Right lobe of liver (tissue), 6 donors: ENCODE measurements at regions not wholly inside any gene's neighbourhood (a gene's known extent, or its start where the extent isn't known, plus 50 kb on each side); places are given as distances from the start of the nearest gene placed in this dataset.

ENCODE experiments used
- ATAC-seq, 4 donors: fragments of 200-7000 bp; cut with Tn5 transposase; one replicate each; pipeline ENCODE4 v1.9.1; 2020; ENCODE audit warnings: mild to moderate bottlenecking in 4 of 4, moderate library complexity in 4 of 4
- DNase-seq, 3 donors: peaks; one replicate each; pipeline ENCODE4 v3.0.0-alpha.2; 2020
- H3K27ac ChIP-seq, 3 donors: fragments of 200-600 bp; one replicate each; pipeline ENCODE4 v1.8.0; 2022
- H3K27me3 ChIP-seq, 2 donors: fragments of 200-600 bp; one replicate each; pipeline ENCODE4 v1.8.0; 2022
- H3K36me3 ChIP-seq, 4 donors: fragments of 200-600 bp; sonication (generic) in 1 of 4; one replicate each; pipeline versions ENCODE4 v1.5.1 to v1.8.0; 2017 to 2022; ENCODE audit warnings: control low read depth in 1 of 4
- H3K4me1 ChIP-seq, 4 donors: fragments of 200-600 bp; sonication (generic) in 1 of 4; one replicate each; pipeline versions ENCODE4 v1.5.1 to v1.8.0; 2017 to 2022; ENCODE audit warnings: control low read depth in 1 of 4
- H3K4me3 ChIP-seq, 3 donors: fragments of 200-600 bp; one replicate each; pipeline ENCODE4 v1.8.0; 2022
- H3K9me3 ChIP-seq, 4 donors: fragments of 200-600 bp; sonication (generic) in 1 of 4; one replicate each; pipeline versions ENCODE4 v1.5.1 to v1.8.0; 2017 to 2022; ENCODE audit warnings: control low read depth in 1 of 4
- POLR2A ChIP-seq: fragments of 450-650 bp; IDR thresholded peaks from one replicate; pipeline ENCODE4 v1.6.1; 2017; ENCODE audit warnings: antibody characterized with exemption, mild to moderate bottlenecking
- WGBS: methylation state at CpG from one replicate; pipeline ENCODE4 v1.1.6; 2018; ENCODE audit warnings: low coverage, low lambda C conversion rate; ENCODE audit not compliant: insufficient coverage; ENCODE audit errors: missing lambda C conversion rate; 5-methylcytosine and 5-hydroxymethylcytosine counted together
- intact Hi-C, 2 donors: fragments of 100-400 bp; cut with DNase I; formaldehyde crosslinking; loops; one replicate each; pipeline versions ENCODE4 v1.11.2 to v1.14.1; 2022
- TF ChIP-seq, protein P1 (sequence below), 4 donors: fragments of 200-600 bp in 3 of 4; fragments of 450-650 bp in 1 of 4; IDR thresholded peaks; one replicate each; pipeline versions ENCODE4 v1.5.1 to v1.8.0; 2016 to 2022; ENCODE audit warnings: antibody characterized with exemption in 4 of 4, mild to moderate bottlenecking in 2 of 4
- donor health status: DM: no; HTN: yes; CAD: no.
- donor health status: DM: no; HTN: no; CAD: no.
- donor health status: DM: no; HTN: no; CAD: no.
- donor health status: DM: no; HTN: yes; CAD: no.
- donor health status: DM: no; HTN: yes; CAD: no.

DNA sequence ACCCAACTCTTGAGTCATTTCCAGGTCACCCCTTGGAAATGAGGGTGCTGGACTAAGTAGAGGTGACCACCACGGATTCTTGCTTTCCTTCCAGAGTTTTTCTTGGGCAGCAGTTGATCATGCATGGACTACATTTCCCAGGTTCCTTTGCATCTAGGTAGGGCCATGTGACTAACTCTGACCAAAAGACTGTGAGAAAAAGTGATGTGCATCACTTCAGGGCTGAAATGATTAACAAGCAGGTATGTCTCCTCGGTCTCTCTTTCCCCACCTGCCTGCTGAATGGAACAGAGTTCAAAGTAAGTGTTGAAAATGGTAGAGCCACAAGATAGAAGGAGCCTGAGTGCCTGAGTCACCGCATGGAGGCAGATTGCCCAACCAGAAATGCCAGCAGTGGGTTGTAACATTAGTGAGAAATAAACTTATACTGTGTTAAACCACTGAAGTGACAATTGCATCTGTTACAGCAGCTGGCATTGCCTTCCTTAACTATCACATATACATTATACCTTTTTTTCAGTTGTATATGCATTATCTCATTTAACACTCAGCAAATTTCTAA lies 113.5 kb downstream of the MN1 start:
- no peaks in the 10 kb centered on the region for H3K9me3 ChIP-seq
- no peaks in the 10 kb centered on the region for H3K36me3 ChIP-seq
- no peaks in the 10 kb centered on the region for H3K4me1 ChIP-seq
- intact Hi-C loops = no loop called here
- no peaks in the 10 kb centered on the region for H3K27me3 ChIP-seq
- TF ChIP-seq, protein P1, sequence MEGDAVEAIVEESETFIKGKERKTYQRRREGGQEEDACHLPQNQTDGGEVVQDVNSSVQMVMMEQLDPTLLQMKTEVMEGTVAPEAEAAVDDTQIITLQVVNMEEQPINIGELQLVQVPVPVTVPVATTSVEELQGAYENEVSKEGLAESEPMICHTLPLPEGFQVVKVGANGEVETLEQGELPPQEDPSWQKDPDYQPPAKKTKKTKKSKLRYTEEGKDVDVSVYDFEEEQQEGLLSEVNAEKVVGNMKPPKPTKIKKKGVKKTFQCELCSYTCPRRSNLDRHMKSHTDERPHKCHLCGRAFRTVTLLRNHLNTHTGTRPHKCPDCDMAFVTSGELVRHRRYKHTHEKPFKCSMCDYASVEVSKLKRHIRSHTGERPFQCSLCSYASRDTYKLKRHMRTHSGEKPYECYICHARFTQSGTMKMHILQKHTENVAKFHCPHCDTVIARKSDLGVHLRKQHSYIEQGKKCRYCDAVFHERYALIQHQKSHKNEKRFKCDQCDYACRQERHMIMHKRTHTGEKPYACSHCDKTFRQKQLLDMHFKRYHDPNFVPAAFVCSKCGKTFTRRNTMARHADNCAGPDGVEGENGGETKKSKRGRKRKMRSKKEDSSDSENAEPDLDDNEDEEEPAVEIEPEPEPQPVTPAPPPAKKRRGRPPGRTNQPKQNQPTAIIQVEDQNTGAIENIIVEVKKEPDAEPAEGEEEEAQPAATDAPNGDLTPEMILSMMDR (IDR thresholded peaks at IDR 0.05) = no peak
- no peak for TF ChIP-seq POLR2A
- ATAC-seq (no peak), DNase-seq (no peak)
- no peak overlapping the region for H3K27ac ChIP-seq
- H3K4me3 ChIP-seq = no peak overlapping the region
- WGBS = 48% methylated on average over 3 of the region's 3 CpGs

DNA sequence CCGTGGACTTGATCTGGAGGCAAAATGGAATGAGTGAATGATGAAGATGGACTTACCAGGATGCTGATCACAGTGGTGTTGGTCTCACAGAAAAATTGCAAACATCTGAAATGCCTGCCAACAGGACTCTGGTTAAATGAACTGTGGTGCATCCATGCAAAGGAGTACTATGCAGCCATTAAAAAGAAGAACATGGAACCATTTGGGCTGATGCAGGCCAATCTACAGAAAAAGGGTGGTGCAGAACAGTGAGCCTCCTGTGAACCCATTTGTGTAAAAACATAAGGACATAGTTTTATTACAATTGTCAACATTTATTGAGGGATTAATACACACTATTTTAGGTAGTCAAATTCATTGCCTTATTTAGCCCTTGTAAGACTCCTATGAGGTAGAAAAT lies 111.9 kb downstream of the MN1 start:
- Histone ChIP-seq H3K27ac (no peak overlapping the region), H3K4me1 (no peaks in the 10 kb centered on the region), H3K9me3 (no peaks in the 10 kb centered on the region), H3K4me3 (no peak overlapping the region), H3K27me3 (no peaks in the 10 kb centered on the region), H3K36me3 (no peaks in the 10 kb centered on the region)
- ATAC-seq (no peak), DNase-seq (no peak)
- 90% methylated on average over 1 of the region's 1 CpG for WGBS
- TF ChIP-seq, protein P1 (IDR thresholded peaks at IDR 0.05) = no peak
- no peak for TF ChIP-seq POLR2A
- intact Hi-C loops = no loop called here

GRCh38 chr22:27690599-27690998 lies 111.0 kb downstream of the MN1 start:
- Histone ChIP-seq H3K4me3 (no peak overlapping the region), H3K36me3 (no peaks in the 10 kb centered on the region)

DNA sequence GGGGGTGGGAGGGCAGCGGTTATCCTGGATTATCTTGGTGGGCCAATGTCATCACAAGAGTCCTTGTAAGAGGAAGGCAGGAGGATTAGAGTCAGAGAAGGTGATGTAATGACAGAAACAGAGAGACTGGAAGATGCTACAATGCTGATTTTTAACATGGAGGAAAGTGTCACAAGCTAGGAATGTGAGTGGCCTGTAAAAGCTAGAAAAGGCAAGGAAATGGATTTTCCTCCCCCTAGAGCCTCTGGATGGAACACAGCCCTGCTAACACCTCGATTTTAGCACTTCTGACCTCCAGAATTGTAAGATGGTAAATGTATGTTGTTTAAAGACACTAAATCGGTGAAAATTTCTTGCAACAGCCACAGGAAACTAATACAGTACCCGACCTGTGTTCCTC lies 109.3 kb downstream of the MN1 start:
- 48% methylated on average over 4 of the region's 4 CpGs for WGBS
- H3K4me1 ChIP-seq = no peaks in the 10 kb centered on the region
- no peak overlapping the region for H3K4me3 ChIP-seq
- H3K9me3 ChIP-seq = no peaks in the 10 kb centered on the region
- ATAC-seq = no peak
- no peaks in the 10 kb centered on the region for H3K36me3 ChIP-seq
- H3K27me3 ChIP-seq = no peaks in the 10 kb centered on the region
- TF ChIP-seq POLR2A = no peak
- TF ChIP-seq, protein P1 (IDR thresholded peaks at IDR 0.05) = no peak
- intact Hi-C loops = no loop called here
- no peak for DNase-seq
- no peak overlapping the region for H3K27ac ChIP-seq

More at GRCh38 chr22:27690599-27690998, 111.0 kb downstream of the MN1 start:
- Histone ChIP-seq H3K4me1 (no peaks in the 10 kb centered on the region), H3K9me3 (no peaks in the 10 kb centered on the region), H3K27ac (no peak overlapping the region), H3K27me3 (no peaks in the 10 kb centered on the region)
- ATAC-seq (no peak), DNase-seq (no peak)
- WGBS = 51% methylated on average over 3 of the region's 3 CpGs
- intact Hi-C loops = no loop called here
- TF ChIP-seq POLR2A = no peak
- TF ChIP-seq, protein P1 (IDR thresholded peaks at IDR 0.05) = no peak

DNA sequence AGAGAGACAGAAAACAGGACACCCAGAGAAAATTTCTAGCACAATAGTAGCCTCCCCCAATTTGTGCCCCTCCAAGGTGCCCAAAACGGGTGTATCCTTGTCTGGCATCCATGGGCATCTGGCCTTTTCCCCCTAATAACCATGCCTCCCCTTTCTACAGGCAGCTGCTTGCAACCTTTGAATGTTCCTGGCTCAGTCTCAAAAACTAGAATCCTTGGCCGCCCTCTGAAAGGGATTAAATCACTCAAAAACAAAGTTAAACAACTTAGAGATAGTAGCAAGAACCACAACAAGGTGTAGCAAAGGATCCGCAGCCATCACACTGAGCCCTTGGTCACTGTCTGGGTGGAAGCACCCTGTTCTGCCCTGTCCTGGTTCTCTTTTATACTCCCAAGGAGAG lies 105.6 kb downstream of the MN1 start:
- H3K27ac ChIP-seq = no peak overlapping the region
- ATAC-seq = no peak
- H3K36me3 ChIP-seq = no peaks in the 10 kb centered on the region
- TF ChIP-seq, protein P1 (IDR thresholded peaks at IDR 0.05) = no peak
- no peak for TF ChIP-seq POLR2A
- DNase-seq = no peak
- no peaks in the 10 kb centered on the region for H3K9me3 ChIP-seq
- H3K4me3 ChIP-seq = no peak overlapping the region
- intact Hi-C loops = no loop called here
- H3K27me3 ChIP-seq = no peaks in the 10 kb centered on the region
- 47% methylated on average over 3 of the region's 3 CpGs for WGBS
- no peaks in the 10 kb centered on the region for H3K4me1 ChIP-seq
